ENCODE measurements at regions not wholly inside any gene's neighbourhood (a gene's known extent, or its start where the extent isn't known, plus 50 kb on each side); places are given as distances from the start of the nearest gene placed in this dataset.

GRCh38 chr11:70734911-70735310 is 336.6 kb downstream of the CTTN start:
- WGBS, 3 donors = 81 to 93% (median 84%) methylated on average over 15 of the region's 15 CpGs
- Histone ChIP-seq H3K4me1 (ENCODE audit: insufficient read depth) (no peaks in the 10 kb centered on the region), H3K4me3 (no peak overlapping the region), H3K36me3 (no peaks in the 10 kb centered on the region), H3K9me3 (no peaks in the 10 kb centered on the region), H3K27me3 (no peaks in the 10 kb centered on the region), H3K27ac (no peak overlapping the region)
- intact Hi-C loops (cut with DNase I) = no loop called here
- TF ChIP-seq EP300 (IDR thresholded peaks at IDR 0.05) (no peak), CTCF (IDR thresholded peaks at IDR 0.05) (no peak), POLR2A (IDR thresholded peaks at IDR 0.05) (no peak)
- no peak for DNase-seq

GRCh38 chr11:70735976-70736375 is 337.6 kb downstream of the CTTN start:
- H3K9me3 ChIP-seq = no peaks in the 10 kb centered on the region
- TF ChIP-seq CTCF (IDR thresholded peaks at IDR 0.05) (no peak), EP300 (IDR thresholded peaks at IDR 0.05) (no peak), POLR2A (IDR thresholded peaks at IDR 0.05) (no peak)
- no peak overlapping the region for H3K27ac ChIP-seq
- no peak overlapping the region for H3K4me3 ChIP-seq
- no peaks in the 10 kb centered on the region for H3K36me3 ChIP-seq
- H3K27me3 ChIP-seq = no peaks in the 10 kb centered on the region
- WGBS, 3 donors = 75 to 79% (median 79%) methylated on average over 7 of the region's 7 CpGs
- no peaks in the 10 kb centered on the region for H3K4me1 ChIP-seq (ENCODE audit: insufficient read depth)
- no peak for DNase-seq
- intact Hi-C loops (cut with DNase I) = no loop called here

- whole genome bisulfite sequencing, 3 donors = 74 to 78% (median 77%) methylated on average over 9 of the region's 9 CpGs
- H3K27me3 ChIP-seq = no peaks in the 10 kb centered on the region
- H3K4me1 ChIP-seq (ENCODE audit: insufficient read depth) = no peaks in the 10 kb centered on the region
- H3K9me3 ChIP-seq = no peaks in the 10 kb centered on the region
- H3K36me3 ChIP-seq = no peaks in the 10 kb centered on the region
- no peak overlapping the region for H3K27ac ChIP-seq
- TF ChIP-seq EP300 (IDR thresholded peaks at IDR 0.05) = no peak
- TF ChIP-seq CTCF (IDR thresholded peaks at IDR 0.05) = no peak
- TF ChIP-seq POLR2A (IDR thresholded peaks at IDR 0.05) = no peak
- no peak overlapping the region for H3K4me3 ChIP-seq
- intact Hi-C loops (cut with DNase I) = no loop called here
- DNase-seq = no peak
Observed at GRCh38 chr11:70736461-70736860, 338.1 kb downstream of the CTTN start.

GRCh38 chr11:70736937-70737640 is 338.8 kb downstream of the CTTN start:
- H3K4me3 ChIP-seq = no peak overlapping the region
- H3K36me3 ChIP-seq = no peaks in the 10 kb centered on the region
- no peak for DNase-seq
- H3K27ac ChIP-seq = no peak overlapping the region
- no peaks in the 10 kb centered on the region for H3K9me3 ChIP-seq
- WGBS, 3 donors = 74 to 87% (median 83%) methylated on average over 17 of the region's 17 CpGs
- no peaks in the 10 kb centered on the region for H3K4me1 ChIP-seq (ENCODE audit: insufficient read depth)
- TF ChIP-seq EP300 (IDR thresholded peaks at IDR 0.05) = no peak
- TF ChIP-seq POLR2A (IDR thresholded peaks at IDR 0.05) = no peak
- TF ChIP-seq CTCF (IDR thresholded peaks at IDR 0.05) = no peak
- intact Hi-C loops (cut with DNase I) = no loop called here
- H3K27me3 ChIP-seq = no peaks in the 10 kb centered on the region

All from ovary (tissue), 7 donors.